CD4-positive, alpha-beta T cell treated with Interleukin-17A for 1 hour (primary cell): ENCODE measurements at regions not wholly inside any gene's neighbourhood (a gene's known extent, or its start where the extent isn't known, plus 50 kb on each side); places are given as distances from the start of the nearest gene placed in this dataset.

Experiments
- DNase-seq: peaks from one replicate; pipeline ENCODE4 v3.0.0-alpha.2; 2020

DNA sequence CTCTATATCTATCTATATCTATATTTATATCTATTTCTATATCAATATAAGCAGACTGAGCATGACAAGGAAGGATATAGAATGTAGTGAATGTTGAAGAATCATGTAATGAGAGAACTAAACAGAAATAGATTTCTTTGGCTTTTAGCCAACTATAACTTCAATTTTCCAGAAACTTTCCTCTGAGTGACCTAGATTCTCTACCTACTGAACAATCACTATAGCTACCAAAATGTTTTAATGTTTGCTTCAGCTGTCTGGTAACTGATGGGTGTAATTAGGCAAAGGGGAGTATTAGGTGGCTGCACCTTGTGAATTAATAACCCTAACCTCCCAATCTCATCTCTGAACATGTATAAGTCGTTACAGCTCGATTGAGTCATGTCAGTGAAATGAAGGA lies 76.4 kb upstream of the ROBO1 start:
- DNase-seq, result no peak

DNA sequence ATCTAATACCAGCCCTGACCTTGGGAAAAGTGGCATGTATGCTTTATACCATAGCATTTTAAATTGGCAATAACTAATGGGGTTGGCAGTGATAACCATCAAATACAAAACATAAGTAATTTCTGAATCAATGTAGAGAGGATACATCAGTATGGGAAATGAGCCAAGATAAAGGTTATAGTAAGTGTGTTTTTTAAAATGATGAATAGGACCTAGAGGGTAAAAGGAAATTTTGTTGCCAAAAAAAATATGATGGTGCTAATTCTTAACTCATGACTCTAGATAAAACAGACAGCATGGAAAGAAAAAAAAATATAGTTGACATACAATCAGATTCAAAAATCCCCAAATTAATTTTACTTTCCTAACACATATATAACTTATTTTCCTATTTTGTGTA lies 75.4 kb upstream of the ROBO1 start:
- no peak for DNase-seq

DNA sequence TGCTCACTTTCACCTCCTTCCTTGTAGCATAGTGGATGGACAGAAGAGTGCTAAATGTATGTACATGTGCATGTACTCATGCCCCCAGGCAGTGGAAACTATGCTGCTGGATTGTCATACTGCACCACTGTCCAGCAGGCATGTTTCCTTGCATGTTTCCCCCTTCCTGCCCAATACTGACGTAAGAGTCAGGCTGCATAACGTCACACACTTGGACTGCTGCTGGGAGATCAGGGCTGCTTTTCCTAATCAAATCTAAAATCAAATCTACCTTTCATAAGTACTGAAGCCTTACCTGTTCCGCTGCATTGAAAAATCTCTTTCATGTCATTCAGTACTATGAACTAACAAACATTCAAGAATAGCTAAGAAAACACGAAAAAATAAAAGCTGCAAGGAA lies 67.9 kb upstream of the ROBO1 start:
- no peak for DNase-seq

DNA sequence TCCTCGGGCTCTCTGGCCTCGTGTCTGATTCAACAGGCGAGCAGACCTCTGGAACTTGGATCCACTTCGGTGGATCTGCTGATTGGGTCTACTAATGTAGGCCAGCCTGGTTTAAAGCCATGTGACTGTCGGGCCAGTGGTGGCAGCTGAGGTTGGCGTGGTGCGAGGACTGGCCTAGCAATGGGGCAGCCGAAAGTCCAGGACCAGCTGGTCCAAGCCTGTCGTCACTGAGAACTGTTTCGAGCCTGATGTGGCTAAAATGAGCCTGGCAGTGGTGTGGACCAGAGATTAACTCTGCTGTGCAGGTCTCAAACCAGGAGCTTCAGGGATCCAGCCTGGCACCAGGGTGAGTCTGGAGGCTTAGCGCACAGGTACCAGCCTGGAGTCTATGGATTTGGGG lies 56.4 kb upstream of the ROBO1 start:
- no peak for DNase-seq

- no peak for DNase-seq
Measured at GRCh38 chr3:79822076-79822475, 54.3 kb upstream of the ROBO1 start.

DNA sequence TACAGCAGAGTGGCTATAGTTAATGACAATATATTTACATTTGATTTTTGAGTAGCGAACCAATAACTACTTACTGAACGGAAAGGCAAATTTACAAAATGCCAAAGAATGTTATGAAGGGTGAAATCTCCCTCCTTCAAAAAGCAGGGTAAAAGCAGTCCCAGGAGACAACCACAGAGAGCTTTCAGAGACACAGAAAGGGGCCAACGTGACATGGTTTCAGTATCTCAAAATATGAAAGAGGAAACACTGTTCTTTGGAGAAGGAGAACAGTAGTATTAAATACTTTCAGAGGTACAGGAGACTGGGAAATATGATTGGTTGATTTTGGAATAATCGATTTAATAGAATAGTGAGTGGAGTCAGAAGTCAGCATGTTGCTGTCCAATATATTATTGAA lies 52.3 kb upstream of the ROBO1 start:
- DNase-seq, result no peak

DNA sequence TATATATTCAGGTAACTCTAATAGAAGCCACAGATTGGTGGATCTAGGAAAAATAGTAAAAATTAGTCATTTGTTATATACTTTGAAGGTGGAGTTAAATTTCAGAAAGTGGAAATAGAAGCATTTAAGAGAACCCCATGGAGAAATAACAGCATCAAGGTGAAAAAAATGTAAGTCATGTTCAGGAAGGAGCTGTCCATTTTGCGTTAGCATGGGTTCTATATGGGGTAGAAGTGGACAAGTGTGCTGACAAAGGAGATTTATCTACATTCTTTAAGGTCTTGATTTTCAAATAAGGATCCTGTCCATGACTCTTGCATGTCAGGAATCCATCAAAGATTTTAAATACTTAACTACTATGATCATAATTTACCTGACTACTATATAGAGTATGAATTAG lies 50.2 kb upstream of the ROBO1 start:
- DNase-seq, result no peak
